Fibroblast of gingiva (primary cell): ENCODE measurements at regions not wholly inside any gene's neighbourhood (a gene's known extent, or its start where the extent isn't known, plus 50 kb on each side); places are given as distances from the start of the nearest gene placed in this dataset.
A peak's percentile ranks its signal among the peaks of the same experiment; 100 is the strongest.
"Not testable (repeated sequence)": the region's sequence is repeated elsewhere in the genome, so short reads cannot be mapped to it uniquely, and the experiment has no call there.

Experiments
- DNase-seq: peaks from one replicate; pipeline ENCODE4 v3.0.0-alpha.2; 2011; ENCODE audit warnings: low read depth

DNA sequence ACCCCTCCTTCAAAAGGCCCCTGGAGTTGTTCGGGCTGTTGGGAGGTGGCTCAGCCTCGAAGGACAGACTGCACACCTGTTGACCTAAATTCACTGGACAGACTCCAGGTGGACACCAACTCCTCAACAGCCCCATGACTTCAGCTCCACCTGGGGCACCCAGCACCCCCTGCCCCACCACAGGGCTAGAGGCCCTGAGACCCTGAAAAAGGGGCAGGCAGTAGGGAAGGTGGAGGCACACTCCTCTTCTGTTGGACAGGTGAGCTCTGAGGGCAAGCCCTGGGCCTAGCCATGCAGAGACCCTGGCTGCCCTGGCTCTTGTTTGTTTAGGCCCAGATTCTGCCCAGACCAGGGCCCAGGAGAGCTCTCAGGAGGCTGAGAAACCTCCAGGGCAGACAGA, 409.7 kb upstream of the CAMK1G start:
- not testable (repeated sequence) for DNase-seq

DNA sequence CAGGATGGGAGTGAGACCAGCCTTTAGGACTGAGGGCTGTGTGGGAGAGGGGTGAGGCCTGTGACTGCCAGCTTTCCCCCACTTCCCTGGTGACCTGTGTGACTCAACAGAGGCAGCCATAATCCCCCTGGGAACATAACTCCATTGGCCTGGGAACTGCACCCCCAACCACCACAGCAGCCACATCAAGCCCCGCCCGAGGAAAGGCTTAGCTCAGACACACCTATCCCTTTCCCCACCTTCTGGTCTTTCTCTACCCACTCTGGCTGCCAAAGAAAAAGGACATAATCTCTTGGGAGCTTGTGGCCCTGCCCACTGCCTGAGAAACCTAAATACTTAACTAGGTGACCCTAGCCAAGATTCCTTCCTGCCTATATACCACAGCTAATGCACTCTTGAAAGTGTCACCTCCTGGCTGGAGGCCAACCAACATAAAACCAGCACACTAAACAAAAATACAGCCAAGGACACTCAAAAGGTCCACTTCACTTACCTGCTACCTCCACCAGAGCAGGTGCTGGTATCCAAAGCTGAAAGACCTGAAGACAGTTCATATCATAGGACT, 406.6 kb upstream of the CAMK1G start:
- DNase-seq, result no peak

GRCh38 chr1:209183195-209183594, 400.3 kb upstream of the CAMK1G start:
- DNase-seq, result no peak

DNA sequence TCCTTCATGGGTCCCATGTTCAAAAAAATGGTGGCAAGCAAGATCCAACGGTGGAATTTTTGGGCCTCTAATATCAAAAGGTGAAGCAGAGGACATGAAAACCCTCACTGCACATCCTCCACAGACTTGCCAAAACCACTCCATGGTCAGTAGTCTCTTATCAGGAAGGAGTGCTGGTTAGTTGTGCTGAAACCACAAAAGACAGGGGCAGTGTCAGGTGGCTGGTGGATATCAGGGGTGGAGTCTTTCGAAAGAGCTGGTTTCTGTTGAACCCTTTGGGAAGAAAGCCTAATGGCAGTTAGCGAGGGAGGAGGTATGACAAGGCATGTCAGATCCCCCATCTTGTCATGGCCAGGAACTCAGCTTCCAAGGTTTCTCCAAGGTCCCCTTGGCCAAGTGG, 395.9 kb upstream of the CAMK1G start:
- DNase-seq, result no peak

DNA sequence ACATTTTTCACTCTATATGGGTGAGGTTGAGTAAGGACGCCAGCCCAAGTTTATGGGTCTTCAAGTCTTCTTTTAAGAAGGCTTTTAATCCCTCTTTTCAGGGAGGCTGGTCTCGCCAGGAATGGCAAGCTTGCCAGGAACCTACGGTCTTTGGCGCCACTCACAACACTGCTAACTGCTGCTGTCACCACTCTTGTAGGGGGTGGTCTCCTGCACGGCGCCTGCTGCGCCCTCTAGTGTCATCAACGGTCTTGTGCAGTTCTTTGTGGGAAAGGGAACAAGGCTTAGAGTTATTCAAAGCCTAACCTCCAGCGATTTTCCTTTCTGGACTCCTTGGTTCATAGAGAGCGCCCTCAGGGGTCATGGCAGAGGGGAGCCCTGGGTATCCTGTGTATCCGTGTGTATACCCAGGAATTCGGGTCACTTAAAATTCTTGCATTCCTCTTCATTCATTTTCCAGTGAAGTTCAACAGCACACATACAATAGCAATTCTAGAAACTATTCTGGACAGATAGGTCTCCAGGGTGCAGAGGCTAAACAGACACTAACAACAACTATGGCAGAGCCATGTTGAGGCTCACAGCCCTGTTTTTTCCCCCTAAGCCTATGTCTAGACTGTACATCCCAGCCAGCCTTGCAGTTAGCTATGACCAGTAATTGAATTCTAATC, 392.8 kb upstream of the CAMK1G start:
- DNase-seq, result peak; percentile 2

DNA sequence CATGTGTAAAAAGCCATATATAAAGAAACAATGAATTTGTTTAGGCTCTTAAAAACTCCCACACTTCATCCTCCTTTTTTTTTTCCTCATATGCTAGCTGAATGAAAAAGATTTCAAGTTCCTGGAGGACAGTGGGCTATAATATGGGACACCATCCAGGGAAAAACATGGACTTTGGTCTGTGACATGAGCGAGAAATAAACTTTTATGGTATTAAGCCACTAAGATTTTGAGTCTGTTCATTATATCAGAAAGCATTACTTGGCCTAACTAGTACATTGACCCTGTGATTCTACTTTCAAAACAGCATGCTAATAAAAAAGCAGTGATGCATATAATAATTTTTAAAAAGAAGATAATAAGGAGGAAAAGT, 392.3 kb upstream of the CAMK1G start:
- no peak for DNase-seq

GRCh38 chr1:209196140-209196539, 387.4 kb upstream of the CAMK1G start:
- no peak for DNase-seq

GRCh38 chr1:209198961-209199750, 384.4 kb upstream of the CAMK1G start:
- no peak for DNase-seq

GRCh38 chr1:209199822-209200221, 383.7 kb upstream of the CAMK1G start:
- DNase-seq, result no peak

GRCh38 chr1:209202321-209202720, 381.2 kb upstream of the CAMK1G start:
- DNase-seq, result not testable (repeated sequence)

DNA sequence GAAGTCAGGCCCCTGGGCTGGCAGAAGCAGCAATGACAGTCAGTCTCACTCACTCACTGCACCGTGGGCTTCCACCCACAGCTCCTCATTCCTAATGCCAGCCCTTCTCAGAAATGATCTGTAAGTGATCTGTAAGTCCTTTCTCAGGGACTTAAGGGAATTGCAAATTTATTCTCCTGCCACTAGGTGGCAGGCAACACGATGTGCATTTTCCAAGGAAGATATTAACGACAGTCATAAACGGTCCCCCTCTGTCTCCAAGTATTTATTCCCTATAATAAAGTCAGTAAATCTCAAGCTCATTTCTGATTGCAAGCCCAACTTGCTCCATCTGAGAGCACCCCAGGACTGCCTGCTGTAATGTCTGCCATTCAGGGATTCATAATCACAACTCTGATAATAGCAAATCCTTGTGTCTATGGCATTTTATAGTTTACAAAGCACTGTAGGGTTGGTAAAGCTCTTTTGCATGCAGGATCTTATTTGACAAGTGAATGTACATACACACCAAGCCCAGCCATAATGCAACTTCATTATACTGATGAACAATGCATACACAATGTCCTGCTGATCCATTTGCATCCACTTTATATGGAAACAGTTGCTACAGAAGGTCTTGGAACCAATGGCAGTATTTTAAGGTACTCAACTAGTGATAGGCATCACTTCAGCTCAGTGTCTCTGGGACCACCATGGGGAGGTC, 380.5 kb upstream of the CAMK1G start:
- DNase-seq, result peak; percentile 49

DNA sequence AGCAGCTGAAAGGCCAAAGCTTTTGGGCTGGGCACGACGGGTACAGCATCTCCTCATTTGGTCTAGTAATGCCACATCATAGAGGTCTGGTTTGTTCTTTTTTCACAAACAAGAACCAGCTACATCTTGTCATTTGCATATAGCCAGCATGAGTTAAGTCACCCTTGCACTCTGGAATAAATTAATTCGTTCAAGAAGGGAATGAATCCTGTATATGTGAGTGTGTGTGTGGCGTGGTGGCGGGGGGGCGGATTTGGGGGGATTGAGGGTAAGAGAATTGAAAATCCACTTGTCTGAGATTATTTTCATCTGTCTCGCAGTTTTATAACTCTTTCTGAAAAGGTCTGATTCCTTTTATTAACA, 380.0 kb upstream of the CAMK1G start:
- no peak for DNase-seq

DNA sequence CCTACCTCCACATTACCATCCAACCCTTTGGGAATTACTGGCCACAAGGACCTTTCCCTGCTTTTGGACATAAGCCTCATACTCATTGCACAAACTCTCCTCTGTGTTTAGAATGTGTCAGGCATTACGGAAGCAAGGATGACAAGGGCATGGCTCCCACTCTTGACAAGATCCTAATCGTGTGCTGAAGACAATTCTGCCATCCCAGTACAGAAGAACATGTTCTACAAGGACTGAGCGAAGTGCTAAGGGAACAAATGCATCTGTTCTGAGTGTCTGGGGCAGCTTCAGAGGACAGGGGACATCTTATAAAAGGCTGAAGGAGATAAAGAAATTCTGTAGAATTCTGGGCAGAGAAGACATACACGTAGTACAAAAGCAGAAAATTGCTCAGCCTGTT, 378.5 kb upstream of the CAMK1G start:
- no peak for DNase-seq

- no peak for DNase-seq
Observed at GRCh38 chr1:209207126-209207700, 376.3 kb upstream of the CAMK1G start.

DNA sequence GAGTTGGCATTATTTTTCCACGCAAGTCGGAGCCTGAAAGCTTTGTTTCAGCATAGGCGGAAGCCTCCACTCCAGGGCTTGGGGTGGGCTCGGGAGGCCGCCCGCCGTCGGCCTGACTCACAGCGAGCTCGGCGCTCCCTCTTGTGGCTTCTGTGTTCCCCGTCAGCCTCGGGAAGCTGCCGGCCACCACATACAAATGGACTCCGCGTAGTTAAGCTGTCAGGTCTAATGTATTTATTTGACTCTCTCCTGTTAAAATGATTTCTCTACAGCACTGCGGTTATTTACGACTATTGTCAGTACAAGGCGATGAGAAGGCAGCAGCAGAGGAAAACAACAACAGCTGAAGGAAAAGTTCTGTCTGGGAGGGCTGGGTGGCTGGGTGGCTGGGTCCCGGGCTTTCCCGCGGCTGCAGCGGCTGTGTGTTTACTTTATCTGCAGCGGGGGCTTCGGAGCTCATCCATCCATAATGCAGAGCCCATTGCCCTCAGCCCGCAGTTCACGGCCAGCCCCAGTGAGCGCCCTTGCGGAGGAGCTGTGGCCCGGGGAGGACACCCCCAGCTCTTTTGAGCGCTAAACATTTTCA, 375.7 kb upstream of the CAMK1G start:
- DNase-seq, result peak; percentile 58

DNA sequence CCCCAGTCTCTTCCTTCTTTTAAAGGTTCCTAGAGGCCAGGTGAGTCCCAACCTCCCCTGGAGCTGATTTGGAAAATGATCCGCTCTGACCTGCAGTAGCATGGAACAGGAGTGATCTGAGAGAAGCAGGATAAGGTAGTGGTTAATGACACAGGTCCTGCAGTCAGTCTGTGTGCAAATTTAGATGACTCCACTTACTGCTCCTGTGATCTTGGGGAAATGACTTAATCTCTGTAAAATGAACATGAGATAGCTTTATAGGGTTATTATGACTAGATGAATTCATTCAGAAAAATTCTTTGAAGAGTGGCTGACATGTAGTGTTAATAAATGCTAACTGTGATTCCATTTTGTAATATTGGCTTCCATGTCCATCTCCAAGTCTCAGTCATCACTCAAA, 374.9 kb upstream of the CAMK1G start:
- DNase-seq, result no peak

DNA sequence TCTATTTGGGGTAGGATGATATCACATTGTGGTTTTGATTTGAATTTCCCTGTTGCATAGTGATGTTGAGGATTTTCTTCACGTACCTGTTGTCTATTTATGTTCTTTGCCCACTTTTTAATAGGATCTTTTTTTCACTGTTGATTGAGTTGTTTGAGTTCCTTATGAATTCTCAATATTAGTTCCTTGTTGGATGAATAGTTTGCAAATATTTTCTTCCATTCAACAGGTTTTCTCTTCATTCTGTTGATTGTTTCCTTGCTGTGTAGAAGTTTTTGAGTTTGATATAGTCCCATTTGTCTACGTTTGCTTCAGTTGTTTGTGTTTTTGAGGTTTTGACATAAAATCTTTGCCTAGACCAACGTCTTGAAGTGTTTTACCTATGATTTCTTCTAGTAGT, 369.5 kb upstream of the CAMK1G start:
- no peak for DNase-seq

- no peak for DNase-seq
Observed at GRCh38 chr1:209215826-209216225, 367.7 kb upstream of the CAMK1G start.

DNA sequence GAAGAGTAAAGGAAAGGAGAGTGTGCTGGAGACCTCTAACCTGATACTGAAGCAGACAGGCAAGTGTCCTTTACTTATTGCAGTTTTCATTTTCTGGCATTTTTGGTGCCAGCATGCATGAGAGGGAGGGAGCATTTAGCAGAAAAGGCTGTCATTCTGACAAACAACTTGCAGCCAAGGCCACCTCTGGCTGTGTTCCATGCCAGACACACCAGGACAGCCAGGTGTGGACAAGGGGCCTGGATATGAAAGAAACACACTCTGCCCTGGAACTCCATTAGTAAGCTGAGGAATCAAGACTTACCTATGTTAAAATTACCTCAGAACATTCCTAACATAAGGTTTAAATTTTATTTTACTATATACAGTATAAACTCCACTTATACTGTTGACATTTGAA, 365.4 kb upstream of the CAMK1G start:
- no peak for DNase-seq

DNA sequence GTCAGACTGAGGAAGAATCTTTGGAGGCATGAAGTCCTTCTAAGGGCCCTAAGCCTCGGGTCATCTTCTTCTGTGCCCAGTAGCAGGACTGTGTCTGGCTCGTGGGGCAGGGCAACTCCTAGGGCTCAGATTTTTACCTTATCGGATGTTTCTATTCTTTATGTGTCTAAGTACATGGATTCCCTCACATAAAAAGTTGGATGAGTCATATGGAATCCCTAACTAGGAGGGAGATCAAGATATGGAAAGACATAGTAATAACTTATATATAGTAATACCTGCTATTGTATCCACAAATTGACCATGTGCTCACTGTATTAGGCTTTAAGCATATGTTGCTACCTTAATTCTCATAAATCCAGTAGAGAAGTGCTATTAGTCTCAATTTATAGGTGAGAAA, 364.5 kb upstream of the CAMK1G start:
- DNase-seq, result no peak

DNA sequence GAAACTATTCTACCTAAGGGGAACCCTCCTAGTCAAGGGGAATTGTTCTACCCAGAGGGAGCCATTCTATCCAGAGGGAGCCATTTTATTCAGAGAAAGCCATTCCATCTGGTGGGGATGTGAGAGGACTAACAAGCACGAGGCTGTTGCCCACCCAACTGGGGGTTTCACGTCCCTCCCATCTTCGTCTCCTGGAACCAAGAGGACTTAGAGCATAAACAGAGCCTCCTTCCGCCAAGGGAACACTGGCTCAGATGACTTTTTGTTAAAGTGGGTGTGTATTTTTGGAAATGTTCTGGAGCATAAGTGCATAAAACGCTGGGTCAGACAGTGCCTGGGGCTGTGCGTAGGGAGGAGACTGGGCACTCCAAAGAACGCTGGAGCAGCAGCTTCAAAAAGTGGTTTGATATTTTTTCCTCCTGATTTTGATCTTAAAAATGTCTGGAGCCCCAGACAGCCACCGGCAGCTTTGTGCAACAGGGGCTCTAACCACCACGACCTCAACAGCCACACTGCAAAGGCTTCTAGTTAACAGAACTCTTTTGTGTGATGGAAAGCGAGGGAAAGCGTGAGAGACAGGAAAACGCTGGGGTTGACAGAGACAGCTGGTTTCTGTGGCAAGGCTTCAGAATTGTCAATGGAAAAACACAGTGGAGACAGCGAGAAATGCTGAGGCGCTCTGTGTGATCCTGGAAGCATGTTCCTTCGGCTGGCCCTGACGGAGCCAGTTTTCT, 363.6 kb upstream of the CAMK1G start:
- DNase-seq, result no peak

DNA sequence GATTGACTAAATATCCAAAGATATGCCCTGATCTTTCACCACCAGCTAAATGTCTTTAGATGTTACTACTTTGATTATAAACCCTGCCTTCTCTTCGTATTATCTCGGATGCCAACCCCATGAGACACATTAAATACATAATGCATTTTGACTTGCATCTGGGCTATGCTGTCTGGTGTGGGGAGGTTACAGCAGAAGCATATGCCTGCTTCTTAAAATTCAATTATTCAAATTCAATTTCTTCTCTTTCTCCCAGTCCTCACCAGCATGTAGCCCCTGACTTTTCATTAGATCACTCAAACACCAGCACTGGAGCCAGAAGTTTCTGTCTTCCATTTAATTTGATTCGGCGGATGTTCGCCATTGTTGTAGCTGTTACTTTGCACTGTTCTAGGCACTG, 360.7 kb upstream of the CAMK1G start:
- DNase-seq, result no peak
